ENCODE measurements at regions not wholly inside any gene's neighbourhood (a gene's known extent, or its start where the extent isn't known, plus 50 kb on each side); places are given as distances from the start of the nearest gene placed in this dataset.

- Histone ChIP-seq H3K36me3 (ENCODE audit: control insufficient read depth in 2 of 2, extremely low read depth in 1 of 2, insufficient read depth in 2 of 2, low read length in 2 of 2) (no peaks in the 10 kb centered on the region), H3K9me1 (replicated peaks; ENCODE audit: control insufficient read depth, extremely low read depth, insufficient read depth, low read length) (no peaks in the 10 kb centered on the region), H3K9ac (replicated peaks; ENCODE audit: extremely low read depth, insufficient read depth, low read length) (no peak overlapping the region), H3K27ac (ENCODE audit: insufficient read depth, low read depth, low read length) (no peak overlapping the region), H3K4me1 (ENCODE audit: control insufficient read depth, extremely low read depth, insufficient read depth, low read length) (no peaks in the 10 kb centered on the region), H3K27me3 (ENCODE audit: control insufficient read depth in 2 of 2, insufficient read depth in 2 of 2, low read length in 2 of 2) (no peaks in the 10 kb centered on the region), H3K9me3 (replicated peaks; ENCODE audit: control insufficient read depth, insufficient read depth, low read length) (peaks cover 8% of the 10 kb centered on the region), H4K20me1 (replicated peaks; ENCODE audit: control insufficient read depth, extremely low read depth, insufficient read depth, low read length) (no peaks in the 10 kb centered on the region), H3K4me2 (ENCODE audit: insufficient read depth, low read length) (no peak overlapping the region), H2AFZ (ENCODE audit: low read depth, low read length) (no peak overlapping the region), H3K4me3 (replicated peaks in 1 of 3; ENCODE audit: insufficient read depth in 1 of 3, low read depth in 1 of 3, low read length in 3 of 3) (no peak overlapping the region), H3K79me2 (ENCODE audit: control insufficient read depth, insufficient read depth, low read length) (no peaks in the 10 kb centered on the region)
- no peak for DNase-seq (ENCODE audit: low read depth, low spot score)
- no peak for TF ChIP-seq MAX (IDR thresholded peaks at IDR 0.05; ENCODE audit: insufficient read depth, insufficient read length)
- TF ChIP-seq MYC (IDR thresholded peaks at IDR 0.05; ENCODE audit: low read depth, low read length), result no peak
- TF ChIP-seq POLR2A (IDR thresholded peaks at IDR 0.05; ENCODE audit: low read depth, low read length), result no peak
- TF ChIP-seq JUN (IDR thresholded peaks at IDR 0.05; ENCODE audit: borderline replicate concordance, insufficient read depth, insufficient read length, low read depth), result no peak
- no peak for TF ChIP-seq POLR2AphosphoS5 (IDR thresholded peaks at IDR 0.05; ENCODE audit: insufficient read depth, low read depth, low read length)
- no peak for TF ChIP-seq EZH2 (IDR thresholded peaks at IDR 0.05; ENCODE audit: borderline replicate concordance, low read depth, low read length, severe bottlenecking)
- no peak for TF ChIP-seq GATA2 (IDR thresholded peaks at IDR 0.05; ENCODE audit: insufficient read depth, insufficient read length, low read depth, low read length)
- TF ChIP-seq FOS (IDR thresholded peaks at IDR 0.05; ENCODE audit: borderline replicate concordance, insufficient read depth, low read length), result no peak
- TF ChIP-seq CTCF (IDR thresholded peaks at IDR 0.05; ENCODE audit: extremely low read depth in 1 of 2, insufficient read depth in 1 of 2, low read depth in 1 of 2, low read length in 2 of 2), result no peak
- BruUV-seq (replicated peaks), result no TSS peak
- CTCF ChIA-PET, result no interaction called here
- intact Hi-C loops (cut with micrococcal nuclease) (no loop called here), dilution Hi-C loops (cut with MboI; ENCODE audit: extremely low pct_ligation_motif_present, low sequenced_read_pairs) (no loop called here)
- POLR2A ChIA-PET, result no interaction called here
- no peak for FAIRE-seq
Measured at GRCh38 chr5:8062521-8062920, 193.6 kb downstream of the MTRR start.

Measured in endothelial cell of umbilical vein (primary cell).